ENCODE measurements at regions not wholly inside any gene's neighbourhood (a gene's known extent, or its start where the extent isn't known, plus 50 kb on each side); places are given as distances from the start of the nearest gene placed in this dataset.

GRCh38 chr2:13227578-13227977 is 510.8 kb downstream of the TRIB2 start:
- TF ChIP-seq POLR2A (IDR thresholded peaks at IDR 0.05) (no peak), CTCF (IDR thresholded peaks at IDR 0.05) (no peak)

Measured in heart left ventricle (tissue), 13 donors.